ENCODE measurements at regions not wholly inside any gene's neighbourhood (a gene's known extent, or its start where the extent isn't known, plus 50 kb on each side); places are given as distances from the start of the nearest gene placed in this dataset.

GRCh38 chr12:115504306-115505290 is 772.9 kb downstream of the MED13L start:
- peak; percentile 51 for DNase-seq (ENCODE audit: low spot score)

DNA sequence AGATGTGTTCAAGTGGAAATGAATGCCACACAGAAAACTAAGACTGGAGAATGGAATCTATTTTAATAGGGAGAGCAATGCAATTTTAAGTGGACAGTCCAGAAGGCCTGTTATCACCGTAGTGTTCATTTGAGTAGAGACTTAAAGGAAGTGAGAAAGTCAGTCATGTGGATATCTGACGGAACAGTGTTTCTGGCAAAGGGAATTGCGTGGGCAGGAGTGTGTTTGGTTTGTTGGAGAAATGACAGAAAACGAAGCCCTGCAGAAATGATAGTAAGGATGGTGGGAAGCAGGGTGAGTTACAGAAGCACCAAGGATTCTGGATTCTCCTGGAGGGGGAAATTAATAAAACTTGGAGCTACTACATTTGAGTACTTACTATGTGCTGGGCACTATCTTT is 776.6 kb downstream of the MED13L start:
- no peak for DNase-seq (ENCODE audit: low spot score)

DNA sequence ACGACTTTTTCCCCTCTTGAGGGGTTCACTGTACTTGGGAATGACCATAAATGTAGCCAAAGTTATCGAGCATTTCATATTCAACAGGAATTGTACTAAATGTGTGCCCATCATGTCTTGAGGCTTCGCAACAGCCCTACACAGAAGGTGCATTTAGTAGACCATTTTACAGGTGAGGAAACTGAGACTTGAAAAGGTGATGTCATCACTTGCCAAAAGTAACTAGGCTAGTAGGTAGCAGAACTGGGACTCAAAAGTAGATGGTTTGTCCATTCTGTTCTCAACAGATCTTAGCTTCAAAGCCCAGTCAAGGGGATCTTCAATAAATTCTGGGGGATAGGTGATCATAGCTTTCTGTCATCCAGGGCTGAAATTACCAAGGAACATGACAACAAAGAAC is 782.2 kb downstream of the MED13L start:
- DNase-seq (ENCODE audit: low spot score) = no peak

- DNase-seq (ENCODE audit: low spot score) = no peak
Measured at GRCh38 chr12:115492553-115492952, 784.9 kb downstream of the MED13L start.

GRCh38 chr12:115491511-115492250 is 785.8 kb downstream of the MED13L start:
- DNase-seq (ENCODE audit: low spot score) = no peak

DNA sequence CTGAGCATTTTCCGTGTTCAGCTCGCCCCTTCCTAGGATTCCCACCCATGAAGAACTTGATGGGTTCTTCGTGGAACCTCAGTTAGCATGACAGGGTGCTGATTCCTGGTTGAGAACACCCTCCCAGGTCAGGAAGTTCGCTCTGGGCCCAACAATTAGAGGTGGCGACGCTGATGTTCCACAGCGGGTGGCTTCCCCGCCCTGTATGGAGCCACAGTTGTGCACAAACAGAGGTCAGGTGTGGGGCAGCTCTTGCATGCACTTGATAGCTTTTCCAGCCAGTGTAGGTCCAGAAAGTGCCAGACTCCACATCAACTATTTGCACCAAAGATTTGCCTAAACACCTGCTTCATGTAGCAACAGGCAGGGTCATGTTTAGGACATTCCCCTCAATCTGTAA is 788.2 kb downstream of the MED13L start:
- no peak for DNase-seq (ENCODE audit: low spot score)

GRCh38 chr12:115485967-115486366 is 791.5 kb downstream of the MED13L start:
- no peak for DNase-seq (ENCODE audit: low spot score)

GRCh38 chr12:115485503-115485902 is 792.0 kb downstream of the MED13L start:
- DNase-seq (ENCODE audit: low spot score) = no peak

DNA sequence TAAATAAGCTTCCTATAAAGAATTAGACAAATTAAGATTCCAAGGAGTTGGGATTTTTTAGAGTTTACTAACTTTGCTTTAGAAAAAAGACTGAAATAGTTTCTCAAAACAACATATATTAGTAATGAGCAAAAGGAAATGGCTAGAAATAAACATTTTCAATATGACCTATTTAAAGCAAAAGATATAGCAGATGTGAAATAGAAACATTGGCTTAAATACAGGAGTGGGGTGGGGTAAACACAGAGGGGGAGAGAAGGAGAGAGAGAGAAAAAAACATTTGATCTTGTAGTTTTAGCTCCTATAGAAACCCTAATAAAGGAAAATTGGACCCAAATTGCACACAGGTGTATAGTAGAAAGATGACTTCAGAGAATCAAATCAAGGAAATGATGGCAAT is 794.5 kb downstream of the MED13L start:
- no peak for DNase-seq (ENCODE audit: low spot score)

GRCh38 chr12:115481141-115481540 is 796.4 kb downstream of the MED13L start:
- no peak for DNase-seq (ENCODE audit: low spot score)

GRCh38 chr12:115478505-115478904 is 794.5 kb upstream of the TBX3 start:
- no peak for DNase-seq (ENCODE audit: low spot score)

DNA sequence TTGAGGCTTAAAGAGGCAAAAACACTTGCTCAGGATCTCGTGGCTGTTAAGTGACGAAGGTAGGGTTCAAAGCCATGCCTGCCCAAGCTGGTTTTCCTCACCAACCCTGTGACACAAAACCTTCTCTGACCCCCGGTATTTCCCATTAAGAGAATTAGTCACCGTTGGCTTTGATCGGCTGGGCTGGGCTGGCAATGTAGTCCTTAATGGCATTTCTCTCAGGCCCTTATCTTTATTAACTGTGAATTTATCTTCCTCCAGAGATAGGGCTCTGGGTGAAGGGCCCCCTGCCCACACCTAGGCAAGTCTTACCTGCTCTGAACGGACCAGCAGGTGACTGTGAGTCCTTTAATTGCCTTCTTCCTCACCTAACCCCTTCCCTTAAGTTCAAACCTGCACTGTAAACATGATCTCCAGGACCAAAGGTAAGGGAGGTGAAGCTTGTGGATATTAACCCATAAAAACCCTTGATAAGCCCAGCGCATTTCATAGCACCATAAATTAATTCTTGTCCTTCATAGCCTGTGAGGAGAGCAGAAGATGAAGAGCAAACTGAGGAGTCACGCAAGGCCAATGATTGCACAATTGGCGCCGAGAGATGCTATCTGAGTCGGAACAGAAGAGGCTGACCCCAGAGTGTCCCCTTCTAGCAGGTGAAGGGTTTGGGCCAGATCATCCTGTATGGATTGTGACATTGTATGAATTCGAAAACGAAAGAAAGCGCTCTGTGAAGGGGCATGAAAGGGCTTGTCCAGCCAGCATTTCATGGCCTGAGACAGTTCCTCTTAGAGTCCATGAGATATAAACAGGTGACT is 790.8 kb upstream of the TBX3 start:
- DNase-seq (ENCODE audit: low spot score) = no peak

DNA sequence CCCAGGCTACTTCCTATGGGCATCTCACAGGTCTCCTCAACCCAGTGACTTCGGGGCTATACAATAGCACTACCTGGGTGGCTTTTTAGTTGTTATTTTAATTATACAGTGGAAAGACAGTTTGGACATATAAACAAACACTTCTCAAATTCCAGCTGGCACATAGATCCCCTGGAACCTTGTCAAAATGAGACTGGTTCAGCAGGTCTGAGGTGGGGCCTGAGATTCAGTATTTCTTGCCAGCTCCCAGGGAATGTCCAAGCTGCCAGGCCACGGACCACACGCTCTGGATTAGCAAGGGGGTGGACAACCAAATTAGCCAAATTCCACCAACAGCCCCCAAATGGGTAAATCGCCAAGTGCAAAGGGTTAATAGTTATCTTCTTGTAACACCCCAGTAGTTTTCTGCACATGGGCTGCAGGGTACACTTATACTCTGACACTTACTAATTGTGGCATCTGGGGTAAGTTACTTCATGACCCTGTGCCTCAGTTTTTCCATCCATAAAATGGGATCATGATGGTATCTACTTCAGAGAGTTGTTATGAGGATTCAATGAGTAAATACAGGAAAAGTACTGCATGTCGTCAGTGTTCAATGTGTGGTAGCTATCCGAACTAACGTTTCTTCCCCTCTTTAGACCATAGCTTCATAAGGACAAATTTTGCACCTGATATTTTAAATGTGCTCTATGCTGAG is 789.4 kb upstream of the TBX3 start:
- no peak for DNase-seq (ENCODE audit: low spot score)

DNA sequence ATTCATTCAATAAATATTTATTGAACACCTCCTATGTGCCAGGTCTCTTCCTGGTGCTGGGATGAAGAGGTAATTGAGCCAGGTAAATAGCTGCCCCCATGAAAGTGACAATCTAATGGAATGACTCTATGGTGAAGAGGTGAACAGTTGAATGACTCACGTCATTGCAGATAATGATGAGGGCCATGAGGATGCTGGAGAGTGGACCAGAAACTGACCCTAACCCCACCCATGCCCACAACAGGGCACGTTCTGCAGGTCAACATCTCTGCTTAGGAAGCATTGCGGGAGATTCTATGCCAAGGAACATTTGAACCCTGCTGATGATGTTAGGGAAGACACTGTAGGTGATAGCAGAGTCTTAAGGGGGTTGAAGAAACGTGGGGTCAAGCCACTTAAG is 788.9 kb upstream of the TBX3 start:
- no peak for DNase-seq (ENCODE audit: low spot score)

DNA sequence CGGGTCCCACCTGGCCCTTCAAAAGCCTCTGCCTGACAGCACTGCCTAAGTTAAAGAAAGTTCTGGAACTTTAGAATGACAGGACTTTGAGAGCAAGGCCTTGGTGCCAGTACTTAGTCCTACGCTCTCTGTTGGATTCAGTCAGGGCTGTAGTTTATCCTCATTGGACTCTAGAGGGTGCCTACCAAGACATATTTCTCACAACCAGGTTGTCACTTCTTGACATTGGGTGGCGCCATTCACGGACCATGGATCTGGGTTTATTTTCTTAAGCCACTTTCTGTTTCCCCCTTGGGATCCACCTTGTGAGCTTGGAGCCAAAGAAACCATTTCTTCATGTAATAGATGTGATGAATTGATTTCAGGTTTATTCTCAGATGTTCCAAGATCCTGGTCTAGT is 787.0 kb upstream of the TBX3 start:
- no peak for DNase-seq (ENCODE audit: low spot score)

- DNase-seq (ENCODE audit: low spot score) = no peak
Measured at GRCh38 chr12:115470526-115470925, 786.6 kb upstream of the TBX3 start.

- no peak for DNase-seq (ENCODE audit: low spot score)
Measured at GRCh38 chr12:115468087-115468510, 784.1 kb upstream of the TBX3 start.

DNA sequence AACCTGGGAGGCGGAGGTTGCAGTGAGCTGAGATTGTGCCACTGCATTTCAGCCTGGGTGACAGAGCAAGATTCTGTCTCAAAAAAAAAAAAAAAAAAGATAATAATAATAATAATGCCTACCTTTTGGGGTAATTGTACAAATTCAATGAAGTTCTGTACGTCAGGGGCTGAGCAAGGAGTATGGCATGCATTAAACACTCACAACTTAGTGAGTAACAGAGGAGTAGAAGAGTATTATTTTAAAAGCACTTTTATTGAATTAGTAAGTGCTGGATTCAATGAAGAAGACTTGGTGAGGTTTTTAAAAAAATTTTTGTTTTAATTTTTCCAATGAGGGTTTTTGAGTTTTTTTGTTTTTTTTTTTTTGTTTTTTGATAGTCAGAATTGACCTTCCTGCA is 783.6 kb upstream of the TBX3 start:
- DNase-seq (ENCODE audit: low spot score) = no peak

GRCh38 chr12:115466076-115466475 is 782.1 kb upstream of the TBX3 start:
- no peak for DNase-seq (ENCODE audit: low spot score)

DNA sequence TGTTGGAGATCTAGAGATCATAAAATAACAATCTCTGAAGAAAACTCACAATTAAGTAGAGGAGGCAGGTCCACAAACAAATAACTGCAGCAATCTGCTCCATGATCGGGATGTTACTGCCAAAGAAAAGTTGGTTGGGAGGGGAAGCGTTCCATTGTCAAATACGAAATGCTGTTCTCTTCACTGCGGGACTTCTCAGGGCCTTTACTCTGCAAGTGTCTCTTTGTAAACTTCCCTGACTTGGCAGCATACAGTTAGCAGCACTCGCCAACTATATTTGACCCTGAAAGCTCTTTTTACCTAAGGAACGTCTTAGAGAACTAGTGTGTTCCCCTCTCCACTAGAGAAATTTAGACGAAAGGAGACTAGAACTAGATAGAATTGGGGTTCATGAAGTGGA is 780.7 kb upstream of the TBX3 start:
- DNase-seq (ENCODE audit: low spot score) = no peak

- no peak for DNase-seq (ENCODE audit: low spot score)
Measured at GRCh38 chr12:115464111-115464581, 780.2 kb upstream of the TBX3 start.

DNA sequence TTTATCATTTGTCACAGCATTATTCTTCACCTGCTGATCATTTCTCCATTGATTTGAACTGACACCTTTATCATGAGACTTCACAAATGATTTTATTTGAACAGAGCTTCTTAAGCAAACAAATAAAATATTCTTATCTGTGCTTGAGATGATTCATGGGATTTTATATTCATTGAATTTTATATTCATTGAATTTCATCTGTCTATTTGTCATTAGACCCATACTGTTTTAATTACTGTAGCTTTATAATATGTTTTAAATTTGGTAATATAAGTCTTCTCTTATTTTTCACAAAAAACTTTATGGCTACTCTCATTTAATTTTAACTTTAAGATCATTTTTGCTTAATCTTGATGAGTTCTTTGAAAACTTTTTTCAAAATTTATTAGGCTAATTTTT is 777.4 kb upstream of the TBX3 start:
- DNase-seq (ENCODE audit: low spot score) = no peak

Measured in globus pallidus (tissue), 1 donor.